GM12875 (cell line): ENCODE measurements at regions not wholly inside any gene's neighbourhood (a gene's known extent, or its start where the extent isn't known, plus 50 kb on each side); places are given as distances from the start of the nearest gene placed in this dataset.
"Not testable (repeated sequence)": the region's sequence is repeated elsewhere in the genome, so short reads cannot be mapped to it uniquely, and the experiment has no call there.

ENCODE experiments used
- H3K4me3 ChIP-seq: one replicate; pipeline ENCODE4 v1.5.1; 2011; ENCODE audit warnings: low read depth, low read length, control low read depth
- CTCF ChIP-seq: IDR thresholded peaks from 2 replicates; pipeline ENCODE4 v1.5.1; 2011; ENCODE audit warnings: low read depth, mild to moderate bottlenecking, control low read depth, inconsistent platforms, low read length, moderate library complexity, borderline replicate concordance; ENCODE audit not compliant: insufficient read depth

DNA sequence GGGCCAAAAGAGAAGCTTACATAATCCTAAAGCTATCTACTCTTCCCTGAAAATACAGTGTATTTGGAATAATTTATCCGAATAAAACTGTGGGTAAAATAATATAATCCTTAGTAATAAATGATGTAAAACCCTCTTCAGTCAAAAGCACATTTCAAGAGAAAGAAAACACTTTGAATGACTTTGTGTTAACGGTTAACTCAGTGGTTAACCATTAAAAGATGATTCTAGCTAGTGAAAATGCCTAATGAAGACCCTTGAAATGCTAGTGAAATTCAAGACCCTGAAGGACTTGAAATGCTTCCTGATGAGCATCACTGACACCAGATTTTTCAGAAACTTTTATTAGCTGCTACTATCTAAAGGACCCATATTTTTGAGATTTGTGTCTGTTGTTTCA is 70.7 kb downstream of the COX7C start:
- TF ChIP-seq CTCF = no peak

DNA sequence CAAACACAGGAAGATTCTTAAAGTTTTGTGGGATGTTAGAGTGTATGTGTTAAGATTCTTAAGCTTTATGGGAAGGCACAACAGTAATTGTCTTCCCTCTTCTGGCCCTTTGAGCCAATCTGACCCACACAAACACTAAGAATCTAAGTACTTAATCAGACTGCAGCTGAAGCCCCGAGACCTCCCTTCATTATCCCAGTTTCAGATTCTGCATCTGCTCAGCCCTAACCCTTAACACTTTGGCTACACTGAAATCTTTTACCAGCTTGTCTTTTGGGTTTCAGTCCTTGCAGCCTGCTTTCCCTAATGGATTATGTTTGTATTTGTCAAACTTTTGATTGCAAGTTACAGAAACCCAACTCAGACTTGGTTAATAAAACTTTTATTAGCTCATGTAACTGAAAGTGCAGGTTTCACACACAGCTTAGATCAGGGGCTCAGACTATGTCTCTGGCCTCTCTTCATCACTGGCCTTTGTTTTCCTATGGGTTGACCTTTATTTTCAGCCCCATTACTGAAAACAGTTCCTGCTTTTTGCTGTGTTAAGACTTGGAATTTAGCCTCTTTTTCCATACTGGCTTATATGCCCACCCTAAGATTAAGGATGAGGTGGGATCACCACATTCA is 71.5 kb downstream of the COX7C start:
- H3K4me3 ChIP-seq = no peak overlapping the region
- no peak for TF ChIP-seq CTCF

More for the DNA sequence above, 70.7 kb downstream of the COX7C start:
- no peak overlapping the region for H3K4me3 ChIP-seq

DNA sequence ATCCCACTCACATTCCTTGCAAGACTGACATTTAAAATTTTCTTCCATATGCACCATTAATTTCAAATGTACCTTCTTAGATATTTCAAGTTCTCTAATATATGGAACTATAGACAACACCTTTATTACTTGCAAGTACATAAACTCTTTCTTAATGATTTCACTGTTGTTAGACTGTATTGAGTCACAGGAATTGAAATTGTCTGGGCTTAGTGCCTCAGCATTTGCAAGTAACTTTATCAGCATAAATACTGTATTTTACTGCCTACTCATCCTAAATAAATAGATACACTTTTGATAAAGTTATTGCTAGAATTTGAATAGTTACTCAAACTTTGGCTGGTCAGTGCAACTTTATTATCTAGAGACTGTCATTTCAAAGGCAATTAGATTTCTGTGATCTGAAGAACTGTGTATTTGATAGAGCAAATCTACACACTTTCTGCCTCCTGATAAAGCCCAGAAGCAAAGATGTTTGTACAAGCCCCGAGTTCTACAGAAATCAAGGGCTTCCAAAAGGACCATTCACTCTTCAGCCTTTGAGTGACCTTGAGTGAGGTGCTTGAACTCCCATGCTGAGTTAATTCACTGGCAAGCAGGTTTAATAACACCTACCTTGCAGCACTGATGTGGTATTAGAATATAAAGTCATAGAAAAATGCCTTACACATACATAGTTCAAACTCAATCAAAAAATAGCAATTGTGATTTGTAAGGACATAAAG is 91.6 kb downstream of the COX7C start:
- TF ChIP-seq CTCF = no peak
- no peak overlapping the region for H3K4me3 ChIP-seq

- H3K4me3 ChIP-seq = no peak overlapping the region
Measured at GRCh38 chr5:86716121-86716520, 98.4 kb downstream of the COX7C start.

DNA sequence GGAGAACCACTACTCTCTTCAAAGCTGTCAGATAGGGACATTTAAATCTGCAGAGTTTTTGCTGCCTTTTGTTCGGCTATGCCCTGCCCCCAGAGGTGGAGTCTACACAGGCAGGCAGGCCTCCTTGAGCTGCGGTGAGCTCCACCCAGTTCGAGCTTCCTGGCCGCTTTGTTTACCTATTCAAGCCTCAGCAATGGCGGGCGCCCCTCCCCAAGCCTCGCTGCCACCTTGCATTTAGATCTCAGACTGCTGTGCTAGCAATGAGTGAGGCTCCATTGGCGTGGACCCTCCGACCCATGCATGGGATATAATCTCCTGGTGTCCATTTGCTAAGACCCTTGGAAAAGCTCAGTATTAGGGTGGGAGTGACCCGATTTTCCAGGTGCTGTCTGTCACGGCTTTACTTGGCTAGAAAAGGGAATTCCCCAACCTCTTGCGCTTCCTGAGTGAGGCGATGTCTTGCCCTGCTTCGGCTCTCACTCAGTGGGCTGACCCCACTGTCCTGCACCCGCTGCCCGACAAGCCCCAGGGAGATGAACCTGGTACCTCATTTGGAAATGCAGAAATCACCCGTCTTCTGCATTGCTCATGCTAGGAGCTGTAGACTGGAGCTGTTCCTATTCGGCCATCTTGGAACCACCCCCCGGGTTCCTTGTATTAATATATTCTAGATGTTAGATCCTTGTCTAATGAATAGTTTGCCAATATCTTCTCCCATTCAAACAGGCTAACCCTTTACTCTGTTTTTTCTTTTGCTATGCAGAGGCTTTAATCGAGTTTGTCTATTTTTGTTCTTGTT is 113.8 kb downstream of the COX7C start:
- H3K4me3 ChIP-seq = not testable (repeated sequence)

More at GRCh38 chr5:86716121-86716520, 98.4 kb downstream of the COX7C start:
- no peak for TF ChIP-seq CTCF

GRCh38 chr5:86735370-86735769 is 117.6 kb downstream of the COX7C start:
- no peak for TF ChIP-seq CTCF
- H3K4me3 ChIP-seq = no peak overlapping the region

- no peak overlapping the region for H3K4me3 ChIP-seq
- no peak for TF ChIP-seq CTCF
Measured at GRCh38 chr5:86737579-86737978, 119.8 kb downstream of the COX7C start.
